Calu3 (cell line): ENCODE measurements at regions not wholly inside any gene's neighbourhood (a gene's known extent, or its start where the extent isn't known, plus 50 kb on each side); places are given as distances from the start of the nearest gene placed in this dataset.

Source experiments
- BruUV-seq: library from RNA; stranded (reverse); fragments of 400-500 nt; replicated peaks from 2 replicates; lab custom pipeline; 2021; lab: Mats Ljungman, UMichigan
- CTCF ChIA-PET: fragments of 300-600 bp; sonication (Branson Sonifier 250); formaldehyde crosslinking; loops from one replicate; lab custom pipeline; 2022; ENCODE audit warnings: antibody characterized with exemption; lab: Charles Lee
- DNase-seq: peaks from one replicate; pipeline ENCODE4 v3.0.0; 2022
- H3K27ac Mint-ChIP-seq: one replicate; pipeline ENCODE4 v1.8.0; 2022; ENCODE audit warnings: mixed read lengths; ENCODE audit not compliant: unreplicated experiment
- H3K27me3 Mint-ChIP-seq: one replicate; pipeline ENCODE4 v1.8.0; 2022; ENCODE audit warnings: mixed read lengths; ENCODE audit not compliant: unreplicated experiment
- H3K36me3 Mint-ChIP-seq: one replicate; pipeline ENCODE4 v1.8.0; 2022; ENCODE audit warnings: mild to moderate bottlenecking, moderate library complexity, mixed read lengths; ENCODE audit not compliant: insufficient read depth, unreplicated experiment
- H3K4me1 Mint-ChIP-seq: one replicate; pipeline ENCODE4 v1.8.0; 2022; ENCODE audit warnings: mild to moderate bottlenecking, low read depth, mixed read lengths; ENCODE audit not compliant: unreplicated experiment
- H3K4me3 Mint-ChIP-seq: one replicate; pipeline ENCODE4 v1.8.0; 2022; ENCODE audit warnings: mild to moderate bottlenecking, low read depth, moderate library complexity, mixed read lengths; ENCODE audit not compliant: unreplicated experiment
- H3K9me3 Mint-ChIP-seq: one replicate; pipeline ENCODE4 v1.8.0; 2022; ENCODE audit warnings: low read depth, mixed read lengths; ENCODE audit not compliant: unreplicated experiment
- intact Hi-C: fragments of 100-400 bp; cut with micrococcal nuclease; formaldehyde crosslinking; loops from one replicate; pipeline ENCODE4 v1.10.0; 2022; ENCODE audit not compliant: unreplicated experiment
- TF ChIP-seq, protein P1 (sequence below): fragments of 200-600 bp; IDR thresholded peaks from one replicate; pipeline ENCODE4 v1.8.0; 2022; ENCODE audit warnings: antibody characterized with exemption; ENCODE audit not compliant: unreplicated experiment

DNA sequence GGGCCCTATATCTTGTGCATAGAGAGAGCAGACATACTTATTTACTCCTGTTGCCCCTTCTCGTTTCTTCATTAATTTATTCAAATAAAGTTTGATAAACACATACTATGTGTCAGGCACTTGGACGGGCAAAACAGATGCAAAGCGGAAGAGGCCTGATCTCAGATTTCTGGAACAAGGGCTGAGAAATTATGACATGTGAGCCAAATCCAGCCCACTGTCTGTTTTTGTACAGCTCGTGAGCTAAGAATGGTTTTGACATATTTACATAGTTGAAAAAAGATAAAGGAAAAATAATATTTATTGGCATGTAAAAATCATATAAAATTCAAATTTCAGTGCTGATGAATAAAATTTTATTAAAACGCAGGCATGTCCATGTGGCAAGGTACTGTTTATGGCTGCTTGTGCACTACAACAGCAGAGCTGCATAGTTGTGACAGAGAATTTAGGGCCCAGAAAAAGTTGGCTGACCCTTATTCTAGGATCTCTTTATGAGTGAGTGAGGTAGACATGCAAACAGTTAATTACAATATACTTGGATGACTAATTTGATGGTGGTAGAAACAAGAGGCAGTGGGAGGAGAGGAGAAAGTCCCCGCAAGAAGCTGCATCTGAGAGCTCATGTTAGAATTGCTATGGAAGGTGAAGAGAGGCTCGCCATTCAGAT, 68.1 kb upstream of the ITPRID1 start:
- Mint-ChIP-seq H3K4me3 (no peak overlapping the region), H3K9me3 (peaks cover 6% of the 10 kb centered on the region), H3K36me3 (no peaks in the 10 kb centered on the region), H3K27ac (no peak overlapping the region), H3K27me3 (no peaks in the 10 kb centered on the region), H3K4me1 (peaks cover 43% of the 10 kb centered on the region)
- CTCF ChIA-PET, result interaction anchor here (0.7 to 4.1 kb wide), 4 partner anchors 45 to 1214 kb away, joined by 3 to 149 read pairs (median 3); no protein-coding TSS in a partner anchor
- intact Hi-C loops, result no loop called here
- no TSS peak for BruUV-seq
- DNase-seq, result no peak
- TF ChIP-seq, protein P1, sequence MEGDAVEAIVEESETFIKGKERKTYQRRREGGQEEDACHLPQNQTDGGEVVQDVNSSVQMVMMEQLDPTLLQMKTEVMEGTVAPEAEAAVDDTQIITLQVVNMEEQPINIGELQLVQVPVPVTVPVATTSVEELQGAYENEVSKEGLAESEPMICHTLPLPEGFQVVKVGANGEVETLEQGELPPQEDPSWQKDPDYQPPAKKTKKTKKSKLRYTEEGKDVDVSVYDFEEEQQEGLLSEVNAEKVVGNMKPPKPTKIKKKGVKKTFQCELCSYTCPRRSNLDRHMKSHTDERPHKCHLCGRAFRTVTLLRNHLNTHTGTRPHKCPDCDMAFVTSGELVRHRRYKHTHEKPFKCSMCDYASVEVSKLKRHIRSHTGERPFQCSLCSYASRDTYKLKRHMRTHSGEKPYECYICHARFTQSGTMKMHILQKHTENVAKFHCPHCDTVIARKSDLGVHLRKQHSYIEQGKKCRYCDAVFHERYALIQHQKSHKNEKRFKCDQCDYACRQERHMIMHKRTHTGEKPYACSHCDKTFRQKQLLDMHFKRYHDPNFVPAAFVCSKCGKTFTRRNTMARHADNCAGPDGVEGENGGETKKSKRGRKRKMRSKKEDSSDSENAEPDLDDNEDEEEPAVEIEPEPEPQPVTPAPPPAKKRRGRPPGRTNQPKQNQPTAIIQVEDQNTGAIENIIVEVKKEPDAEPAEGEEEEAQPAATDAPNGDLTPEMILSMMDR, result no peak

DNA sequence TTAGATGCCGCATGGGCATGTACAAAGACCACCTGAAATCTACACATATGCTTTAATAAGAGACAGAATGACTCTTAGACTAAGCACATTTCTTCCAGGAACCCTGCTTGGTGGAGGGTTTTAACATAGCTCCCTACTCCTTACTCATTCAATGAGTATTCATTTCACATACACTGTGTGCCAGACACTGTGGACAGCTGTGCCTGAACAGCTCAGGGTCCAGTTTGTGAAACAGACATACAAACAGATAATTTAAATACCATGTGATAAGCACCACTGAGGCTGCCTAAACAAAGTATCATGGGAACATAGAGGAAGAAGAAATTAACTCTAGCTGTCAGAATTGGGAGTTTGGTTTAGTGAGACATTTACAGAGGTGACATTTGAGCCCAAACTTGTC, 65.2 kb upstream of the ITPRID1 start:
- no peaks in the 10 kb centered on the region for H3K36me3 Mint-ChIP-seq
- no peaks in the 10 kb centered on the region for H3K27me3 Mint-ChIP-seq
- H3K27ac Mint-ChIP-seq, result no peak overlapping the region
- DNase-seq, result no peak
- intact Hi-C loops, result no loop called here
- H3K4me3 Mint-ChIP-seq, result no peak overlapping the region
- no TSS peak for BruUV-seq
- peaks cover 37% of the 10 kb centered on the region for H3K4me1 Mint-ChIP-seq
- TF ChIP-seq, protein P1, result no peak
- H3K9me3 Mint-ChIP-seq, result peaks cover 6% of the 10 kb centered on the region
- CTCF ChIA-PET, result interaction anchor here (0.7 to 1.1 kb wide), 3 partner anchors 43 to 185 kb away, joined by 3 to 5 read pairs (median 3); no protein-coding TSS in a partner anchor

DNA sequence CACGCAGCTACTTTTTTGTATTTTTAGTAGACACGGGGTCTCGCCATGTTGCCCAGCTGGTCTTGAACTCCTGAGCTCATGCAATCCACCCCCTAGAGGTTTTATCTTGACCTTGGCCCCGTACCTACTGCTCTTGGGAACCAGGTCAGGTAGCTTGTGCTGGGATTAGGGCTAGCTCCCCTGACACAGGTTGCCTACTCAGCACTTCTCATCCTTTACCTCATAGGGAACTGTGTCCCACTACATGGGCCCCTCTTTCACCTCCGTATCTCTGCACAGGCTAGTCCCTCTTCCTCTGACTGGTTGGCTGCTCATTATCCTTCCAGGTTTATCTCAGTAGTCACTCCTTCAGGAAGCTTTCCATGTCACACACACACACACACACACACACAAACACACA, 58.0 kb upstream of the ITPRID1 start:
- Mint-ChIP-seq H3K4me1 (peaks cover 17% of the 10 kb centered on the region), H3K27me3 (no peaks in the 10 kb centered on the region), H3K4me3 (no peak overlapping the region), H3K36me3 (no peaks in the 10 kb centered on the region), H3K27ac (no peak overlapping the region), H3K9me3 (no peaks in the 10 kb centered on the region)
- TF ChIP-seq, protein P1, result no peak
- CTCF ChIA-PET, result interaction anchor here (0.5 to 0.6 kb wide), 2 partner anchors 173 to 971 kb away, joined by 3 read pairs; no protein-coding TSS in a partner anchor
- no peak for DNase-seq
- no TSS peak for BruUV-seq
- intact Hi-C loops, result no loop called here

DNA sequence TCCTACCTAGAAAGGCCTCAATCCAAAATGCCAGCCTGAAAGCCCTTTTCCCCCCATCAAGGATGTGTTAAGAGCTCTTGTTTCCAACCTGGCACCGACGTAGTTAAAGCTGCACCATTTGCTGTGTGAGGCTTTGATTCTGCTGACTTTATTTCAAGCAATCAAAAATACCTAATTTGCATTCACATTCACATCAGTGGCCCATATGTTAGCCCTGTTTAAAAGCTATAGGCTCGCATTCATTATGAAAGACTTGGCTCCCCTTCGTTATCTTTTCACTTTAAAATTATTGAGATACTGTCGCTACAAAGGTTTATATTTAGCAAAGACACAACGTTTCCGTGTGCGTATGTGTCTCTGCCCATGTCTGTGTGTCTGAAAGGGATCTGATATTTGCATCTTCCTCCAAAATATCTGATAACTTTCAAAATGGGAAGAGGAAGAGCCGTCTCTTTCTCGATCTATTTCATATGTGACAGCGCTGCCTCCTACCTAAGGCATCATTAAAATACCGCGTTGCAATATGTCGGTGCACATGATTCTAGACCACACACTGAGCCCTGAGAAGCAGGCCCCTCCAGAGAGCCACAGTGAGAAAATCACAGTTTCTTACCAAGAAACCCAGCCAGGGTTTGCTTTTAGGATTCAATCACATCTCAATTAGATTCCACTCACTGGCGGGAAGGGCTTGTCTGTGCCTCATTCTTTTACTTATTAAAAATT, 57.1 kb upstream of the ITPRID1 start:
- CTCF ChIA-PET, result interaction anchor here (0.5 to 0.6 kb wide), 2 partner anchors 147 to 174 kb away, joined by 3 read pairs; no protein-coding TSS in a partner anchor
- H3K4me1 Mint-ChIP-seq, result peaks cover 17% of the 10 kb centered on the region
- no peak overlapping the region for H3K27ac Mint-ChIP-seq
- no TSS peak for BruUV-seq
- H3K4me3 Mint-ChIP-seq, result no peak overlapping the region
- H3K36me3 Mint-ChIP-seq, result no peaks in the 10 kb centered on the region
- H3K9me3 Mint-ChIP-seq, result no peaks in the 10 kb centered on the region
- TF ChIP-seq, protein P1, result no peak
- intact Hi-C loops, result no loop called here
- H3K27me3 Mint-ChIP-seq, result no peaks in the 10 kb centered on the region
- no peak for DNase-seq
